Heart left ventricle (tissue), 16 donors: ENCODE measurements at regions not wholly inside any gene's neighbourhood (a gene's known extent, or its start where the extent isn't known, plus 50 kb on each side); places are given as distances from the start of the nearest gene placed in this dataset.

Experiments used
- ATAC-seq, 4 donors: fragments of 200-7000 bp; cut with Tn5 transposase; one replicate each; pipeline ENCODE4 v1.9.1; 2020 to 2022; ENCODE audit warnings: moderate library complexity in 4 of 4, mild to moderate bottlenecking in 3 of 4, moderate number of reproducible peaks in 1 of 4
- DNase-seq, 5 donors: peaks; one replicate each; pipeline ENCODE4 v3.0.0-alpha.2; 2020
- H3K27ac ChIP-seq, 12 donors: fragments of 200-600 bp; sonication (generic) in 4 of 12; one replicate each; pipeline versions ENCODE4 v1.5.0 to v1.8.0; 2016 to 2022; ENCODE audit warnings: mild to moderate bottlenecking in 2 of 12
- H3K27me3 ChIP-seq, 9 donors: fragments of 200-600 bp; sonication (generic) in 2 of 9; one replicate each; pipeline versions ENCODE4 v1.5.1 to v1.8.0; 2016 to 2022; ENCODE audit warnings: mild to moderate bottlenecking in 3 of 9
- H3K36me3 ChIP-seq, 9 donors: fragments of 200-600 bp; sonication (generic) in 2 of 9; one replicate each; pipeline versions ENCODE4 v1.5.0 to v1.8.0; 2018 to 2022; ENCODE audit warnings: mild to moderate bottlenecking in 2 of 9
- H3K4me1 ChIP-seq, 12 donors: fragments of 200-600 bp; sonication (generic) in 4 of 12; one replicate each; pipeline versions ENCODE4 v1.5.0 to v1.8.0; 2016 to 2022; ENCODE audit warnings: mild to moderate bottlenecking in 3 of 12
- H3K4me3 ChIP-seq, 12 donors: fragments of 200-600 bp; sonication (generic) in 4 of 12; one replicate each; pipeline versions ENCODE4 v1.5.0 to v1.8.0; 2017 to 2022; ENCODE audit warnings: mild to moderate bottlenecking in 9 of 12, moderate library complexity in 4 of 12
- H3K9me3 ChIP-seq, 12 donors: fragments of 200-600 bp; sonication (generic) in 4 of 12; one replicate each; pipeline versions ENCODE4 v1.5.0 to v1.8.0; 2016 to 2022; ENCODE audit warnings: mild to moderate bottlenecking in 1 of 12
- POLR2A ChIP-seq, 2 donors: fragments of 450-650 bp; IDR thresholded peaks; one replicate each; pipeline ENCODE4 v1.6.1; 2017; ENCODE audit warnings: antibody characterized with exemption in 2 of 2, mild to moderate bottlenecking in 2 of 2, moderate library complexity in 2 of 2
- WGBS, 4 donors: extraction: QIAGEN DNeasy Blood & Tissue Kit in 2 of 4; methylation state at CpG; one replicate each; pipeline versions ENCODE4 v1.1.5 to v1.1.7; 2013 to 2018; 5-methylcytosine and 5-hydroxymethylcytosine counted together
- intact Hi-C, 10 donors: fragments of 100-400 bp; cut with DNase I; formaldehyde crosslinking; loops; one replicate each; pipeline versions ENCODE4 v1.11.1 to v1.14.2; 2022
- TF ChIP-seq, protein P1 (sequence below), 12 donors: fragments of 200-600 bp; sonication (generic) in 4 of 12; IDR thresholded peaks; one replicate each; pipeline versions ENCODE4 v1.5.0 to v1.8.0; 2018 to 2022; ENCODE audit warnings: antibody characterized with exemption in 12 of 12, mild to moderate bottlenecking in 5 of 12
- donor health status: ischemic (EF 13 %, LVEDD 7.1; RV severe dilation, severe dysfunction).
- donor health status: healthy with polysubstance abuse.
- donor health status: DM: no; HTN: yes; CAD: no.
- donor health status: DM: no; HTN: no; CAD: no.
- donor health status: ischemic (EF 25% LVEDD 6.9; RV normal size, moderate dysfunction).
- donor health status: ischemic (EF 25% LVEDD 5.7; RV mildly dilated, moderate dysfunction).
- donor health status: healthy.
- donor health status: DM: yes; HTN: yes; CAD: no.
- donor health status: ischemic (EF 35%, LVEDD 5.7; RV mildly dilated, moderate dysfunction).
- donor health status: nonischemic (EF 11% LVEDD 7.7; RV severe dilation, severe dysfunction).
- donor health status: DM: yes; HTN: yes; CAD: no.
- donor health status: PGD.
- donor health status: ischemic (EF 29% LVEDD 5.4; RV normal size, mild dysfunction).
- donor health status: nonischemic (EF 23%, LVEDD 6.1; RV moderate dilation, normal function).

DNA sequence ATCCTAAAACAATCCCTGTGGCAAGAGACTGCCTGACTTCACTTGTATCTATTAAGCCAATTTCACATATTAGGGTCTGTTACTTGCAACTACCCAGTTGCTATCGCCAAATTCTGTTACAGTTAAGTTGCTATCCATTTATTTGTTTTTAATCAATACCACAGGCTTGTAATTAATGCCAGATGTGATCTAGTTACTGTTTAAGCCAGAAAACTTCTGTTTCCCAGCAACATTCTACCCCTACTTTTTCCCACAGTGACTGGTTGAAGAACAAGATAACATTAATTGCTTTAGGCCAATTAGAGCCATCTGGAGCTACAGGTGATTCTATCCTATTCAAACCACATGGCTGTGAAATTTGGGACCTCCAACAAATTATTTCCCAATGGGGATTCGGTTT, 131.3 kb downstream of the ALOX5 start:
- DNase-seq (no peak), ATAC-seq (no peak)
- no peak overlapping the region for H3K27ac ChIP-seq
- no peak overlapping the region for H3K4me3 ChIP-seq
- intact Hi-C loops = no loop called here
- H3K27me3 ChIP-seq = no peaks in the 10 kb centered on the region
- no peak for TF ChIP-seq POLR2A (IDR thresholded peaks at IDR 0.05)
- WGBS, 4 donors = 85 to 94% (median 90%) methylated on average over 2 of the region's 2 CpGs
- H3K36me3 ChIP-seq = no peaks in the 10 kb centered on the region
- H3K9me3 ChIP-seq = no peaks in the 10 kb centered on the region
- no peaks in the 10 kb centered on the region for H3K4me1 ChIP-seq

DNA sequence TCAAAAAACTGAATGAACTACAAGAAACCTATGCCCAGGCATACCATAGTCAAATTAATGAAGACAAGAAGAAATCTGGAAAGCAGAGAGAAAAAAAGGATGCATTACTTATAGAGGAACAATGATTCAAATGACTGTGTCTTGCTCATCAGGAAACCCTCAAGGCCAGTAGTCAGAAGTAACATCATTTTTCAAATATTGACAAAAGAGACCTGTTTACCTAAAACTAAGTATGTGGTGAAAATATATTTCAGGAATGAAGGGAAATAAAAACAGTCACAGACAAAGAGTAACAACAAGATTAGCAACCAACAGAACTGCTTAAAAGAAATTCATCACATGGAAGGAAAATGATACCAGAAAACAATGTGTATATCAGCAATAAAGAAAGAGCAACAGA, 128.4 kb downstream of the ALOX5 start:
- Histone ChIP-seq H3K27ac (no peak overlapping the region), H3K27me3 (no peaks in the 10 kb centered on the region), H3K9me3 (peaks cover 0 to 3% (median 0%) of the 10 kb centered on the region in 12 donors), H3K4me3 (no peak overlapping the region), H3K36me3 (no peaks in the 10 kb centered on the region), H3K4me1 (no peaks in the 10 kb centered on the region)
- DNase-seq (no peak), ATAC-seq (no peak)
- intact Hi-C loops = no loop called here
- TF ChIP-seq, protein P1, sequence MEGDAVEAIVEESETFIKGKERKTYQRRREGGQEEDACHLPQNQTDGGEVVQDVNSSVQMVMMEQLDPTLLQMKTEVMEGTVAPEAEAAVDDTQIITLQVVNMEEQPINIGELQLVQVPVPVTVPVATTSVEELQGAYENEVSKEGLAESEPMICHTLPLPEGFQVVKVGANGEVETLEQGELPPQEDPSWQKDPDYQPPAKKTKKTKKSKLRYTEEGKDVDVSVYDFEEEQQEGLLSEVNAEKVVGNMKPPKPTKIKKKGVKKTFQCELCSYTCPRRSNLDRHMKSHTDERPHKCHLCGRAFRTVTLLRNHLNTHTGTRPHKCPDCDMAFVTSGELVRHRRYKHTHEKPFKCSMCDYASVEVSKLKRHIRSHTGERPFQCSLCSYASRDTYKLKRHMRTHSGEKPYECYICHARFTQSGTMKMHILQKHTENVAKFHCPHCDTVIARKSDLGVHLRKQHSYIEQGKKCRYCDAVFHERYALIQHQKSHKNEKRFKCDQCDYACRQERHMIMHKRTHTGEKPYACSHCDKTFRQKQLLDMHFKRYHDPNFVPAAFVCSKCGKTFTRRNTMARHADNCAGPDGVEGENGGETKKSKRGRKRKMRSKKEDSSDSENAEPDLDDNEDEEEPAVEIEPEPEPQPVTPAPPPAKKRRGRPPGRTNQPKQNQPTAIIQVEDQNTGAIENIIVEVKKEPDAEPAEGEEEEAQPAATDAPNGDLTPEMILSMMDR (IDR thresholded peaks at IDR 0.05) = no peak
- TF ChIP-seq POLR2A (IDR thresholded peaks at IDR 0.05) = no peak

DNA sequence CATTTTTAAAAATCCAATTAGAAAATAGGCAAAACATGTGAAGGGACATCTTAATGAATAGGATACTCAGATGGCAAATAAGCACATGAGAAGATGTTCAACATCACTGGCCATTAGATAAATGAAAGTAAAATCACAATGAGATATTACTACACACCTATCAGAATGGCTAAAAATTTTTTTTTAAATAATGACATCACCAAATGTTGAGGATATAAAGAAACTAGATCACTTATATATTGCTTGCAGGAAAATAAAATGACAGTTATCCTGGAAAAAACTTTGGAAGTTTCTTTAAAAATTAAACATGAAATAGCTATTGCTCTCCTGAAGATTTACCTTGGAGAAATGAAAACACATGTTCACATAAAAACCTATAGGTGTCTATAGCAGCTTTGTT, 127.8 kb downstream of the ALOX5 start:
- Histone ChIP-seq H3K27ac (no peak overlapping the region), H3K27me3 (no peaks in the 10 kb centered on the region), H3K36me3 (no peaks in the 10 kb centered on the region), H3K9me3 (peaks cover 0 to 10% (median 0%) of the 10 kb centered on the region in 12 donors), H3K4me3 (no peak overlapping the region), H3K4me1 (peaks cover 0 to 3% (median 0%) of the 10 kb centered on the region in 12 donors)
- no peak for TF ChIP-seq POLR2A (IDR thresholded peaks at IDR 0.05)
- TF ChIP-seq, protein P1 (IDR thresholded peaks at IDR 0.05) = no peak
- intact Hi-C loops = no loop called here
- DNase-seq (no peak), ATAC-seq (no peak)

DNA sequence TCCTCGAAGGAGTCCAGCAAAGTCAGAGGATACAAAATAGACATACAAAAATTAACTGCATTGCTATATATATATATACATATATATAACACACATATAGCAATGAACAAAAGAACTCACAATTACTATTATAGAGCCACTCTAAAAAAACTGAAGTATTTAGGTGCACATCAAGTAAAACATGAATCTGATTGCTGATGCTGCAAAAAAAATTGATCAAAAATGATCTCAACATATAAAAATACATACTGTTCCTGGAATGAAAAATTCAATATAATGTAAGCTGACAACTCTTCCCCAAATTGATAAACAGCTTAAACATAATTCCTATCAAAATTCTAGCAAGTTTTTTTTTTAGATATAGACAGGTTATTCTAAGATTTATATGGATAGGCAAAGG, 126.8 kb downstream of the ALOX5 start:
- H3K27me3 ChIP-seq = no peaks in the 10 kb centered on the region
- no peak overlapping the region for H3K4me3 ChIP-seq
- DNase-seq (no peak), ATAC-seq (no peak)
- intact Hi-C loops = no loop called here
- H3K4me1 ChIP-seq = peaks cover 0 to 3% (median 0%) of the 10 kb centered on the region in 12 donors
- no peaks in the 10 kb centered on the region for H3K36me3 ChIP-seq
- TF ChIP-seq, protein P1 (IDR thresholded peaks at IDR 0.05) = no peak
- no peak for TF ChIP-seq POLR2A (IDR thresholded peaks at IDR 0.05)
- 88 to 95% (median 95%) methylated on average over 1 of the region's 1 CpG for WGBS, 4 donors
- no peak overlapping the region for H3K27ac ChIP-seq
- H3K9me3 ChIP-seq = peaks cover 0 to 20% (median 4%) of the 10 kb centered on the region in 12 donors

DNA sequence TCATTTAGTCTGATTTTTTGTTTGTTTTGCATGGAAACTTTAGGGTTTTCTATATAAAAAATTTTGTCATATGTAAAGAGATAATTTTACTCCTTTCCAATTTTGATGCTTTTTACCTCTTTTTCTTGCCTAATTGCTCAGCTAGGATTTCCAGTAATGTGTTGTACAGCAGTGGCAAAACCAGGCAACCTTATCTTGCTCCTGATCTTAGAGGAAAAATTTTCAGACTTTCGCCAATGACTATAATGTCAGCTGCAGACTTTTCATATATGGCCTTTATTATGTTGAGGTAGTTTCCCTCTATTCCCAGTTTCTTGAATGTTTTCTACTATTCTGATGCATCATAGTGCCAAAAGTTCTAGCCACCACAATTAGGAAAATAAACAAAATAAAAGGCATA, 126.3 kb downstream of the ALOX5 start:
- no peak overlapping the region for H3K27ac ChIP-seq
- TF ChIP-seq, protein P1 (IDR thresholded peaks at IDR 0.05) = no peak
- TF ChIP-seq POLR2A (IDR thresholded peaks at IDR 0.05) = no peak
- no peak overlapping the region for H3K4me3 ChIP-seq
- H3K36me3 ChIP-seq = no peaks in the 10 kb centered on the region
- no peak for DNase-seq
- intact Hi-C loops = no loop called here
- WGBS, 4 donors = 94 to 97% (median 95%) methylated on average over 1 of the region's 1 CpG
- peaks cover 0 to 3% (median 0%) of the 10 kb centered on the region in 12 donors for H3K4me1 ChIP-seq
- no peaks in the 10 kb centered on the region for H3K27me3 ChIP-seq
- peaks cover 0 to 25% (median 8%) of the 10 kb centered on the region in 12 donors for H3K9me3 ChIP-seq
- no peak for ATAC-seq
